GM12873 (cell line): ENCODE measurements at regions not wholly inside any gene's neighbourhood (a gene's known extent, or its start where the extent isn't known, plus 50 kb on each side); places are given as distances from the start of the nearest gene placed in this dataset.

Source experiments
- TF ChIP-seq, protein P1 (sequence below): IDR thresholded peaks from 2 replicates; pipeline ENCODE4 v1.5.1; 2012; ENCODE audit warnings: low read depth, mild to moderate bottlenecking, moderate library complexity, low read length, control low read depth; ENCODE audit not compliant: insufficient read depth; ENCODE audit errors: missing control alignments

DNA sequence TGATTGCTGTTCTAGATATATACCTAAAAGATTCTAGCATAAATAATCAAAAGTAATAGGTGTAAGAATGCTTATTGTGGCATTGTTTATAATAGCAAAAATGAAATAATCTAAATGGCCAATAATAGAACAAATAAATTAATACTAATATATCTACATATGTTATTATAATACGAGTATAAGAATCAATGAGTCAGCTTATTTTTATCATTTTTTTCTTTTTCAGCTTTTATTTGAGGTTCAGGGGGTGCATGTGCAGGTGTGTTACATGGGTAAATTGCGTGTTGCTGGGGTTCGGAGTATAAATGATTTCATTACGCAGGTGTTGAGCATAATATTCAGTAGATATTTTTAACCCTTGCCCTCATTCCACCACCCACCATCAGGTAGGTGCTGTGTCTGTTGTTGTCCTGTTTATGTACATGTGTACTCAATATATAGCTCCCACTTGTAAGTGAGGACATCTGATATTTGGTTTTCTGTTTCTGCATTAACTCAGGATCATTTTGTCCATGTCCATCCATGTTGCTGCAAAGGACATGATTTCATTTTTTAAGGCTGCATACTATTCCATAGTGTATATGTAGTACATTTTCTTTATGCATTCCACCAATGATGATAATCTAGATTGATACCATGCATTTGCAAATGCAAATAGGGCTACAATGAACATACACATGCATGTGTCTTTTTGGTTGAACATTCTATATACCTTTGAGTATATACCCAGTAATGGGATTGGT is 122.2 kb upstream of the GMNC start:
- TF ChIP-seq, protein P1, sequence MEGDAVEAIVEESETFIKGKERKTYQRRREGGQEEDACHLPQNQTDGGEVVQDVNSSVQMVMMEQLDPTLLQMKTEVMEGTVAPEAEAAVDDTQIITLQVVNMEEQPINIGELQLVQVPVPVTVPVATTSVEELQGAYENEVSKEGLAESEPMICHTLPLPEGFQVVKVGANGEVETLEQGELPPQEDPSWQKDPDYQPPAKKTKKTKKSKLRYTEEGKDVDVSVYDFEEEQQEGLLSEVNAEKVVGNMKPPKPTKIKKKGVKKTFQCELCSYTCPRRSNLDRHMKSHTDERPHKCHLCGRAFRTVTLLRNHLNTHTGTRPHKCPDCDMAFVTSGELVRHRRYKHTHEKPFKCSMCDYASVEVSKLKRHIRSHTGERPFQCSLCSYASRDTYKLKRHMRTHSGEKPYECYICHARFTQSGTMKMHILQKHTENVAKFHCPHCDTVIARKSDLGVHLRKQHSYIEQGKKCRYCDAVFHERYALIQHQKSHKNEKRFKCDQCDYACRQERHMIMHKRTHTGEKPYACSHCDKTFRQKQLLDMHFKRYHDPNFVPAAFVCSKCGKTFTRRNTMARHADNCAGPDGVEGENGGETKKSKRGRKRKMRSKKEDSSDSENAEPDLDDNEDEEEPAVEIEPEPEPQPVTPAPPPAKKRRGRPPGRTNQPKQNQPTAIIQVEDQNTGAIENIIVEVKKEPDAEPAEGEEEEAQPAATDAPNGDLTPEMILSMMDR: no peak

DNA sequence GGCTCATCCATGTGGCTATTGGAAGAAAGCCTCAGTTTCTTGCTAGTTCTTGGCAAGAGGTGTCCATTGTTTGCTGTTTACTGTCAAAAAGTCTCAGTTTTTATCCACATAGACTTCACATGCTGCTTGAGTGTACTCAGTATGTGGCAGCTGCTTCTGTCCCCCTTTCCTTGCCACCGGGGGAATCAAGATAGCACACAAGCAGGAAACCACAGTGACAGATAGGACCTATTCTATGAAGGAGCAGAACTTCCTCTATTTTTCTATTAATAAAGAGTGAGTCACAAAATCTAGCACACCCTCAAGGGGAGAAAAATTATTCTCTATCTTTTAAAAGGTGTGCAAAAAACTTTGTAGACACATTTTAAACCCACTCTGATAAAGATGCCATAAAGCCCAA is 121.4 kb upstream of the GMNC start:
- TF ChIP-seq, protein P1: no peak

DNA sequence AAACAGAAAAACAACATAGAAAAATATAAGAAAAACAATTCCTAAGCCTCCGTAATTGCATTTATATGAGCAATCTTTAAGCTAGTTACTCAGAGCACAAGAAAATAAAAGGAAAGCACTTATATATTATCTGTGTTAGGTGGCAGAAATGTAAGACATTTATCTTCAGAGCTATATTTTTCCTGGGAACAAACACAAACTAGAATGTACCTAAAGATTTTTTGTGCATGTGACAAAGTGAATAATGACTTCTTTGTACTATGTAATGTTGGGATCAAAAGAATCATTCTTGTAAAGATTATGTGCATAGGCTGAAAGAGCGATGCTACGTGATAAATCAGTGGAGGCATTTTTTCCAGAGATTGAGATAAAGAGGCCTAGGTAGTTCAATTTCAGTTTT is 111.3 kb upstream of the GMNC start:
- TF ChIP-seq, protein P1: no peak

DNA sequence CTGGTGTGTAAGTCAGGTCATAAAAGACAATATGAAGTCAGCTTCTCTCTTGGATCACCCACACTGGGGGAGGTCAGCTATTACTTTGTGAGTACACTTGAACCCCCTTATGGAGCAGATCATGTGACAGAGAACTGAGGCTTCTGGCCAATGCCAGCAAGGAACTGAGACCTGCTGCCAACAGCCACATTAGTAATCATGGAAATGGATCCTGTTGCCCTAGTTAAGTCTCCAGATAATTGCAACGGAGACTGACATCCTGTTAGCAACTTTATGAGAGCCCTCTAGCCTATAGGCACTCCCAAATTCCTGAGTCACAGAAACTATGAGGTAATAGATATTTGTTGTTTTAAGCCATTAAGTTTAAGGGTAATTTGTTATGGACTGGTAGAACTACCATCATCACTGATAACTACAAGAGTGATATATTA is 110.4 kb upstream of the GMNC start:
- TF ChIP-seq, protein P1: no peak

DNA sequence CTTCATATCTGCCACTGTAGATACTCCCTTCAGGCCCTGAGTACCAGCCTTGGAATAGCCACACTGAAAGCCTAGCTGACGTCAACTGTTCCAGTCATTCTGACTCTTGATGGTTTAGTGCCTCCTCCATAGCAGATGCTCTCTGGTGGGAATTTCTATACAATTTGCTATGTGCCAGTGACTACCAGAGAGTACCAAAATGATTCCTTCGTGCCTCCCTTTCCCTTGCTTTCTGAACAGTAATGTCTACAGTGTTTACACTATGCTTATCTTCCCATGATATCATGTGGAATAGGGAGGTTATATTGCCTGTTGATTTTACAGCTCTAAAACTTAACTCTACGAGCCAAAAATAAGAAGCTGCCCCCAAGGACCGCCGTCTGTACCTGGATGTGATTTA is 109.7 kb upstream of the GMNC start:
- TF ChIP-seq, protein P1: no peak

DNA sequence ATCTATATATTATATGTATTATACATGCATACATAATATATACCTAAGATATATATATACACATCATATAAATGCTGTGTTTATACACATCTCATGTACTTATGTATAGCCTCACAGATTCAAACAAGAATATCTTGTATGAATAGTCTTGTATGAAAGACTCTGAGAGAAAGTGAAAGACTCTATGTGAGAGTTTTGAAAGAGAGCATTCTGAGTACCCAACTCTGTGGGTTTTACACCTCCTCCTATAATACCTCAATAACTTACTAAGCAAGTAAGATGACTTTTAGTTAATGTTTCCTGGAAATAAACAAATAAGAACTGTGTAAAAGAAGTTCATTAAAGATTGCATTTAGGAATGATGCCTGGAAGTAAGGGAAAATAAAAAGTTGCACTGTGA is 108.1 kb upstream of the GMNC start:
- TF ChIP-seq, protein P1: no peak

DNA sequence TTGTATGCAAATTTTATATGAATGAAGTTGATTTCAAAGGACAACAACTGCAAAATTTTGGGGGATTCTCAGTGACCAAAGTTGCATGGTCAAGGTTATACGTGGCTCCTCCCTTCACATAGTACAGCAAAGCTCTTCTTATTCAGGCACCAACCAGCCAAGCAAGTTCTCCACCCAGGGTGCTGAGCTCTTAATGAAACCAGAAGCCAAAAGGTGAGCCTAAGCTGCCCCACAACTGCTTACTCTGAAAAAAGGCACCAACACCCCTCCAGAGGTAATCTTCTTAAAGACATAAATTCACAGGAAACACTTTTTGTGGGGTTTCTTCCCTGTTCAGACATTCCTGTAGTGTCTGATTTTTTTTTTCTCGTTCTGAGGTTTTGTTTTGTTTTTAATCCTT is 106.1 kb upstream of the GMNC start:
- TF ChIP-seq, protein P1: no peak
